Activated CD4-positive, CD25-positive, alpha-beta regulatory T cell treated with anti-CD3 and anti-CD28 coated beads, Interleukin-2, amount 50 U/mL, for 24 hours (primary cell): ENCODE measurements at regions not wholly inside any gene's neighbourhood (a gene's known extent, or its start where the extent isn't known, plus 50 kb on each side); places are given as distances from the start of the nearest gene placed in this dataset.

Source experiments
- ATAC-seq, 2 donors: fragments of 150-1000 bp; cut with Tn5 transposase; one replicate each; pipeline ENCODE4 v1.10.0; 2021; ENCODE audit warnings: mild to moderate bottlenecking in 1 of 2, moderate library complexity in 1 of 2

DNA sequence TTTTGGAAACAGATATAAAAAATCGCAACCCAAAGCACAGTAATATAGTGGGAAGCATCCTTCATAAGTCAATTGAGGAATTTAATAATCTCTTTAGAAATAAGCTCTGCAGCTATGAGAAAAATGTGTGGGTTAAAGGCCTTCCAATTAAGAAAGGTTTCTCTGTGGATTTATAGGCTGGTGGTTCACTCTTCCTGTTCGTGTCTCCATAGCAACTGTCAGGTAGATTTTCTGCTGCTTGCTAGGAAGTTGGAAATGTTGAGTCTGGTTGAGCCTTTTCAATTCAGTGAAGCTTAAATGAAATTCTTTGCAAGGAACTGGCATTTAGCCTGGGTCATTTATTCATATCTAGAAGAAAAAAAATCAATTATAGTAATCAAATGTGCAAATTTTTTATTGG, 652.8 kb upstream of the CELF2 start:
- ATAC-seq: no peak

GRCh38 chr10:10365676-10366075, 652.0 kb upstream of the CELF2 start:
- no peak for ATAC-seq

- ATAC-seq: no peak
Measured at GRCh38 chr10:10366836-10367235, 650.8 kb upstream of the CELF2 start.

DNA sequence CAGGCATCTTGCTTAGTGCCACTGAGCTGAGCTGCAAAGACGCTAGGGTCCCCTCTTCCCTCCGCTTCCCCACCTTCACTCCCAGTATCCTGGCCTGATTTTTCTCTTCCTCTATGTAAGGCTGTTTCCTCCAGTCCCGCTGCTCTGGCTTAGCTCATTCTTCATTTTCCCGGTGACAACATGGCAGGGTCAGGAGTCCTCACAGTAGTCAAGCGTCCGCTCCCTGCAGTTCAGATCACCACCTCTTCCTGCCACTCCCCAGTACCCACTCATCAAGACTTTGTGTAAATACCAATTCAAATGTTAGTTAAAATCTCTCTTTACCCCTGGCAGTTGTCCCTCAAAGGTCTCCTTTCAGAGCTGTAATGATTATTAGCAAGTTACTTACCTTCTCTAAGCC, 650.4 kb upstream of the CELF2 start:
- no peak for ATAC-seq

DNA sequence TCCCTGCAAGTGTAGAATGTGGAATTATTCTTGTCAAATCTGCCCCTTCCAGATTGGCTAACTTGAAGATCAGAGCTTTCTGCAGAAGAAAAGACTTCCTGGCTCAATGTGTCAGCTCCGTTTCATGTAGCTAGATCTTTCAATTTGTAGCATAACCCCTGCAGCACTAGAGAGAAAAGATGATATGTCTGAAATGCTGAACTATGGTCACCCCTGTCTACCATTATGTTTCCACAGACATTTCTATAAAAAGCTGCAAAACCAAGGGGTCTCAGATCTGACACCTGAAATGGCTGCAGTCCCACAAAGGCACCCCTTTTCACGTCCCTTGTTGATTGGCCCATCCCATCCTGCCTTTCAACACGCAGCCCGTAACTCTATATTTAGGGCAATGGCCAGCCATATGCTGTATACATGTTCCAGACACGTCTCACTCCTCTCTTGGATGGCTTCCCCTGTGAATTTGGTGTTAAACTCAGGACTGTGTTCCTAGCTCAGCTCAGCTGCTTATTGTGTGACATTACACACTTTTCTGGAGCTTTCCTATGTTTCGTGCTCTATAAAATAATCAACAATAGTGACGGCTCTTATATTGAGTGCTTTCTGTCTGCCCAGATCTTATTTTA, 648.6 kb upstream of the CELF2 start:
- no peak for ATAC-seq

DNA sequence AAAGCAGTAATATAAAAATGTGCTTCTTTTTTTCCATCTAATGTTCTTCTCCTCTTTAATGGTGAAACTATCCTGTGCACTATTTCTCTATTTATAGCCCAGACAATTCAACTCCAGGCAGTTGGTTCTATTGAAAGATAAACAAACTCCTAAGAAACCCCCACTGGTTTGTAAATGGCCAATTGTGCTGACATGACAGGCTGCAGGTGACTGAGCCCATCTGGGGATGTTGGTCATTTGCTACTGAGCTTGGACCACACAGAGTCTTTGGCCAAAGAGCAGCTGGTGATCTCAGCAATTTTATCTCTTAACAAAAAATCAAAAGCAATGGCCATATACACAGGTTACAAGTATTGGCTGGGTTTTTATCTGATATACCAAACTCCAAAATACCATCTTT, 631.8 kb upstream of the CELF2 start:
- no peak for ATAC-seq

GRCh38 chr10:10389182-10389581, 628.5 kb upstream of the CELF2 start:
- no peak for ATAC-seq

GRCh38 chr10:10392511-10392910, 625.2 kb upstream of the CELF2 start:
- ATAC-seq: no peak

DNA sequence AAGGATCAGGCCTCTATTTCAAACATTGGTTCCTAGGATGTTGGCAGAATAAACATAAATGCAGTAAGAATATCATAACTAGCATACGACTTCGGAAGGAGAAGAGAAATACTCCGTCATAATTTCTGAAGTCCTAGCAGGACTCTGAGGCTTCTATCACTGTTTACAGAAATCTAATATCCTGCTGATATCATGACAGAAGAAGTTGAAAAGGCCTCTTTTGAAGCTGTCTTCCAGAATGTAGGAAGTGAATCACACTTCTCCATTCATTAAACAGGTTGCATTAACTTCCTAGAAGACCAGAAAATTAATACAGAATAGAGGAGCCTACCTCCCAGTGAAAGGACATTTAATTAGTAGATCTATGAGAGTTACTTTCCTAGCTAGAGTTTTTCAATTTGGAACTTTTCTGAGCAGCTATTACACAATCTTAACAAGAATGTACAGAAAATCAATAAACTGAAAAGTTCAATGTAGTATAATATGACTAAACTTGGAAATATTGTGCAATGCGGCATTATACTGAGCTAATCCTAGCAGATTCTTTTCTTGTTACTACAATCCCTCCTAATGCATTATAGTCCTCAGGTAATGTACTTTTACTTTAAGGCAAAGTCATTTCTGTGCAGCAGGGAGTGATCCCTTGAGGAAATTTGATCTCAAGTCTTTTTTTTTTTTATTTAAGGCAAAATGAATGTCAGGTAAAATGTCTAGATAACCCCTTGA, 622.6 kb upstream of the CELF2 start:
- no peak for ATAC-seq

GRCh38 chr10:10396601-10397000, 621.1 kb upstream of the CELF2 start:
- no peak for ATAC-seq

GRCh38 chr10:10397906-10398305, 619.8 kb upstream of the CELF2 start:
- no peak for ATAC-seq

- ATAC-seq: no peak
Measured at GRCh38 chr10:10403762-10404161, 613.9 kb upstream of the CELF2 start.

GRCh38 chr10:10417671-10418070, 600.0 kb upstream of the CELF2 start:
- no peak for ATAC-seq

GRCh38 chr10:10418387-10418786, 599.3 kb upstream of the CELF2 start:
- peak; percentile 51 to 69 for ATAC-seq

- ATAC-seq: no peak
Measured at GRCh38 chr10:10421071-10421470, 596.6 kb upstream of the CELF2 start.

DNA sequence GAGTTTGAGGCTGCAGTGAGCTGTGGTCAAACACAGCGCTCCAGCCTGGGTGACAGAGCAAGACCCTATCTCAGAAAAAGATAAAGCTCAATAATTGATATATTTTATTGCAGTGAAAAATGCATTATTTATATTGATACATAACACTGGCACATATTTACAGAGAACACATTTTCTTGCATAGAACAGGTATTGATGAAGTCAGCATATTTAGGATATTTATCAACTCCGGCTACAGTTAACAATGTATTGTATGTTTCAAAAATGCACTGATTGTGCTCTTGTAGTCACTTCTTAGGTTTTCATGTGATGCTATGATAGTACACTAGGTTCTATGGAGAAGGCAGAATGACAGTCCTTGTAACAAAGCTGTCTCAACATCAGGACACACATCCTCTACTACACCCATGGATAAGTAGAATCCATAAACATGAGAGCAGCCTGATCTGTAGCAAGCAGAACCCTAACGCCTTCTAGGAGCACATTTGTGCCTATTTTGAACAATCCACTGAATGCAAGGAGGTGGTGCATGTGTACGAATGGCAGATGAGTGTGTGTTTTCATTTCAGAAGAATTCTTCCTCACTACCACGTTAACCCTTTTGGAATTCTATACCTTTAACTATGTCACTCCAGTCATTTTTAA, 586.1 kb upstream of the CELF2 start:
- ATAC-seq: no peak

GRCh38 chr10:10432296-10433035, 585.2 kb upstream of the CELF2 start:
- ATAC-seq: no peak

GRCh38 chr10:10434312-10434711, 583.4 kb upstream of the CELF2 start:
- no peak for ATAC-seq

GRCh38 chr10:10437886-10438285, 579.8 kb upstream of the CELF2 start:
- ATAC-seq: no peak

GRCh38 chr10:10438335-10439100, 579.2 kb upstream of the CELF2 start:
- ATAC-seq: peak in 1 of 2 donors; percentile 13

- no peak for ATAC-seq
Measured at GRCh38 chr10:10456856-10457255, 560.8 kb upstream of the CELF2 start.

- no peak for ATAC-seq
Measured at GRCh38 chr10:10460451-10460850, 557.2 kb upstream of the CELF2 start.
